ENCODE measurements at regions not wholly inside any gene's neighbourhood (a gene's known extent, or its start where the extent isn't known, plus 50 kb on each side); places are given as distances from the start of the nearest gene placed in this dataset.

DNA sequence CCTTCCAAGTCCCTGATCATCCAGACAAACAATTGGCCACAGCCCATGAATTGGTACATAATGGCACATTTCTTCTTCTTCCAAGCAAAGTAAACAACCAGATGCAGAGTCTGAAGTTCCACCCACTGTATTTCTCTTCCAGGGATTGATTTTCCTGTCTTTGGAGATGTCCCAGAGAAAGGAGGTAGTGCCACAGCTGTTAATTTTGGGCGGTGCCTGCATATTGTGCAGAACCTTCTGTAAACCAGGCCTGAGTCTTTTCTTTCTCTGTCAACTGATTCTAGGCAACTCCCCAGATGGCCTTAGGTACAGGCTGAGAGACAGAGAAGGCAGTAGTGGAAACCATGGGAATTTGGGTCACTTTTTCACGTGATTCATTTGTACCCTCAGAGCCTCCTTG lies 73.5 kb upstream of the TNIK start:
- TF ChIP-seq, protein P1, sequence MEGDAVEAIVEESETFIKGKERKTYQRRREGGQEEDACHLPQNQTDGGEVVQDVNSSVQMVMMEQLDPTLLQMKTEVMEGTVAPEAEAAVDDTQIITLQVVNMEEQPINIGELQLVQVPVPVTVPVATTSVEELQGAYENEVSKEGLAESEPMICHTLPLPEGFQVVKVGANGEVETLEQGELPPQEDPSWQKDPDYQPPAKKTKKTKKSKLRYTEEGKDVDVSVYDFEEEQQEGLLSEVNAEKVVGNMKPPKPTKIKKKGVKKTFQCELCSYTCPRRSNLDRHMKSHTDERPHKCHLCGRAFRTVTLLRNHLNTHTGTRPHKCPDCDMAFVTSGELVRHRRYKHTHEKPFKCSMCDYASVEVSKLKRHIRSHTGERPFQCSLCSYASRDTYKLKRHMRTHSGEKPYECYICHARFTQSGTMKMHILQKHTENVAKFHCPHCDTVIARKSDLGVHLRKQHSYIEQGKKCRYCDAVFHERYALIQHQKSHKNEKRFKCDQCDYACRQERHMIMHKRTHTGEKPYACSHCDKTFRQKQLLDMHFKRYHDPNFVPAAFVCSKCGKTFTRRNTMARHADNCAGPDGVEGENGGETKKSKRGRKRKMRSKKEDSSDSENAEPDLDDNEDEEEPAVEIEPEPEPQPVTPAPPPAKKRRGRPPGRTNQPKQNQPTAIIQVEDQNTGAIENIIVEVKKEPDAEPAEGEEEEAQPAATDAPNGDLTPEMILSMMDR (IDR thresholded peaks at IDR 0.05; ENCODE audit: control insufficient read depth, insufficient read depth, low read depth, low read length, missing control alignments): no peak
- DNase-seq (ENCODE audit: low read depth): no peak

DNA sequence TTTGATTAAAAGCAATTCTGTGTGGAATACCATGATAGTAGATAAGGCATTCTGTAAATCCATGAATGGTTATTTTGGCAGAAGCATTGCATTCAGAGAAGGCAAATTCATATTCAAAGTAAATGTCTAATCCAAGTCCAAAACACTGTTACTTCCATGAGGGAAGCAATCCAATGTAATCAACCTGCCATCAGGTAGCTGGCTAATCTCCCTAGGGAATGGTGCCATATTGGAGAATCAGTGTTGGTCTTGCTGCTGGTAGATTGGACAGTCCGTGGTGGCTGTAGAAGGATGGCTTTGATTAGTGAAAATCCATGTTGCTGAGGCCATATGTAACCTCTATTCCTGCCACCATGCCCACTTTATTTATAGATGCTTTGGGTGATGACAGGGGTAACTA lies 72.1 kb upstream of the TNIK start:
- TF ChIP-seq, protein P1 (IDR thresholded peaks at IDR 0.05; ENCODE audit: control insufficient read depth, insufficient read depth, low read depth, low read length, missing control alignments): no peak
- H3K4me3 ChIP-seq (ENCODE audit: control insufficient read depth, low read depth, low read length): no peak overlapping the region
- DNase-seq (ENCODE audit: low read depth): no peak

More for the DNA sequence above, 73.5 kb upstream of the TNIK start:
- H3K4me3 ChIP-seq (ENCODE audit: control insufficient read depth, low read depth, low read length): no peak overlapping the region

DNA sequence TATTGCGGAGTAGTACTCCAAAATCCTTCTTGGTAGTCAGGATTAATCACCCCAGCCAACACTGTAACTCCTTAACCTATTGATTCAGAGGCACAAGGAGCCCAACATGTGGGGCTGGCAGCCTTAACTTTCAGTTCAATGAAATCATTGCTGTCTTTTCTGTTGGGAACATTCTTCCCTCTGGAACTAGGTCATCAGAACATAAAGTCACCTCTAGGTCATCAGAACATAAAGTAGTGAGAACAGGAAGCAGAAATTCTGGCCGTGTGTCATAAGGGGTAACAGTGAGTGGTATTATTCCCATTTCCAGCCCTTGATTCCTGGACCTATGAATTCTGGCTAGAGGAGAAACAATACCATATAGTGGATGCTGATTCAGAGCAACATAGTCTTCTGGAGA lies 71.5 kb upstream of the TNIK start:
- TF ChIP-seq, protein P1 (IDR thresholded peaks at IDR 0.05; ENCODE audit: control insufficient read depth, insufficient read depth, low read depth, low read length, missing control alignments): no peak
- no peak for DNase-seq (ENCODE audit: low read depth)
- no peak overlapping the region for H3K4me3 ChIP-seq (ENCODE audit: control insufficient read depth, low read depth, low read length)

DNA sequence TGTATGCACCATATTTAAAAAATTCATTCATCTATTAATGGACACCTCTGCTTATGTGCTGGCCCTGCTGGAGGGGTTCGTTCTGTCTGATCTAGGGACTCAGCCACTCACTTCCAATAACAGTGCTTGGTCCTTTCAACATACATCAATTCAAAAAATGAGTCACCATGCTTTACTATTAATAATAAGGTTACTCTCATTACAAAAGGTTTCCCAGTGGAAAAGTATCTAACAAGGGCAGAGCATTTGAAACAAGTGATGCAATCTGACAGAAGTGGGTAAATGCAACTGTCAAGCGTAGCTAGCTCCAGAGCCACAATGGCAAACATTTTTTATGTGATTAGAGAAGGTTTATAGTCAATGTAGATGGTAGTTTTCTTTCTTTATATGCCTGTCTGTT lies 67.9 kb upstream of the TNIK start:
- no peak overlapping the region for H3K4me3 ChIP-seq (ENCODE audit: control insufficient read depth, low read depth, low read length)
- no peak for DNase-seq (ENCODE audit: low read depth)
- TF ChIP-seq, protein P1 (IDR thresholded peaks at IDR 0.05; ENCODE audit: control insufficient read depth, insufficient read depth, low read depth, low read length, missing control alignments): no peak

DNA sequence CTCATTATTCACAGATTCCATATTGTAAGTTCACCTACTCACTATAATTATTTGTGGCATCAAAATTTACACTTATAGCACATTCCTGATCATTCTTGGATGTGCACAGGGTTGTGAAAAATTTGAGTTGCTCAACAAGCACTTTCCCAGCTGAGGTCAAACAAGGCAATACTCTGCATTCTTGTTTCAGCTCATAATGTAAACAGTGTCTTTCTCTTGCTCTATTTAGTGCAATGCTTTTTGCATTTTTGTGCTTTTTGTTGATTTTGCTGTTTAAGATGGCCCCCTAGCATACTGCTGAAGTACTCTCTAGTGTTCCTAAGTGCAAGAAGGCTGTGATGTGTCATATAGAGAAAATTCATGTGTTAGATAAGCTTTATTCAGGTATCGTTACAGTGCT lies 66.7 kb upstream of the TNIK start:
- DNase-seq (ENCODE audit: low read depth): peak; percentile 18
- H3K4me3 ChIP-seq (ENCODE audit: control insufficient read depth, low read depth, low read length): no peak overlapping the region
- TF ChIP-seq, protein P1 (IDR thresholded peaks at IDR 0.05; ENCODE audit: control insufficient read depth, insufficient read depth, low read depth, low read length, missing control alignments): no peak

DNA sequence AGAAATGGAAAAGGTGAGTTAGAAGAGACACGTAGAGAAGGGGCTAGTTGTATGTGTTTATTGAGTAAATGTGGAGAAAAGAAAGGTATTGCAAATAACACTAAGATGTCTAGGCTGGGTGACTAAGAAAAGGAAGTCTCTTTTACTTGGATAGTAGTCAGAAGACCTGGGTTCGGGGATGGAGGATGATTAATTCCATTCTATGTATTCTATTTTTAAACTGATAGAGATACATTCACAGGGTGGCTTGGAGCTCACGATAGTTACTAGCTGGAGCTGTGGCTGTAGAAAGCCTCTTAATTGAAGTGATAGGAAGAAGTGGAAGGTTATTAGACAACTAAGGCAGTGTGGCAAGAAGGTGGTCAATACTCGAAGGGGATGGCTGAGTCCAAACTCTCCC lies 65.9 kb upstream of the TNIK start:
- H3K4me3 ChIP-seq (ENCODE audit: control insufficient read depth, low read depth, low read length): no peak overlapping the region
- no peak for DNase-seq (ENCODE audit: low read depth)
- TF ChIP-seq, protein P1 (IDR thresholded peaks at IDR 0.05; ENCODE audit: control insufficient read depth, insufficient read depth, low read depth, low read length, missing control alignments): no peak

DNA sequence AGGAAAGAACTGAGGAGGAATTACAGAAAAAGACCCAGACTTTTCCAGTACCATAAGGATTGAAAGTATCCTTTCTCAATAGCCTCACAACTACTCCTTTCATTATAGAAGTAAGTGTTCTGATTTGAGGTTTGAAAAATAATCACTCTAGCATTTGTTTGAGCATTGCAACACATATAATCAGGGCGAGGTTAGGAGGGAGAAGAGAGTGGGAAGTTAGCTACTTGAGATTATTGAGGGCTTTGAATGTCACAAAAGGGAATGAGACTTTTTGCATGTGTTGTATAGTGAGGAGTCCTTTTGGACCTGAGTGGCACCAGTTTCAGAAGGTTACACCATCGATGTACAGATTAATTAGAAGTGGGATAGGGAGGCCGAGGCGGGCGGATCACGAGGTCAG lies 65.2 kb upstream of the TNIK start:
- no peak for DNase-seq (ENCODE audit: low read depth)
- no peak overlapping the region for H3K4me3 ChIP-seq (ENCODE audit: control insufficient read depth, low read depth, low read length)
- TF ChIP-seq, protein P1 (IDR thresholded peaks at IDR 0.05; ENCODE audit: control insufficient read depth, insufficient read depth, low read depth, low read length, missing control alignments): no peak
